ENCODE measurements at regions not wholly inside any gene's neighbourhood (a gene's known extent, or its start where the extent isn't known, plus 50 kb on each side); places are given as distances from the start of the nearest gene placed in this dataset.

- ATAC-seq (ENCODE audit: low read depth), result no peak
- ChIA-PET CTCF (no interaction called here), POLR2A (no interaction called here)
- H4K20me1 ChIP-seq (ENCODE audit: control insufficient read depth, insufficient read depth, low read length, poor library complexity, severe bottlenecking), result no peaks in the 10 kb centered on the region
- H3K4me1 ChIP-seq (ENCODE audit: control insufficient read depth in 2 of 2, insufficient read depth in 2 of 2, low read length in 2 of 2), result no peaks in the 10 kb centered on the region
- intact Hi-C loops (cut with micrococcal nuclease), result no loop called here
- DNase-seq, result no peak
- Mint-ChIP-seq H3K27me3 (no peaks in the 10 kb centered on the region), H3K4me3 (no peak overlapping the region), H3K9me3 (ENCODE audit: insufficient read depth) (peaks cover 9% of the 10 kb centered on the region), H3K4me1 (no peaks in the 10 kb centered on the region), H3K27ac (no peak overlapping the region)
- TF ChIP-seq, protein P1, sequence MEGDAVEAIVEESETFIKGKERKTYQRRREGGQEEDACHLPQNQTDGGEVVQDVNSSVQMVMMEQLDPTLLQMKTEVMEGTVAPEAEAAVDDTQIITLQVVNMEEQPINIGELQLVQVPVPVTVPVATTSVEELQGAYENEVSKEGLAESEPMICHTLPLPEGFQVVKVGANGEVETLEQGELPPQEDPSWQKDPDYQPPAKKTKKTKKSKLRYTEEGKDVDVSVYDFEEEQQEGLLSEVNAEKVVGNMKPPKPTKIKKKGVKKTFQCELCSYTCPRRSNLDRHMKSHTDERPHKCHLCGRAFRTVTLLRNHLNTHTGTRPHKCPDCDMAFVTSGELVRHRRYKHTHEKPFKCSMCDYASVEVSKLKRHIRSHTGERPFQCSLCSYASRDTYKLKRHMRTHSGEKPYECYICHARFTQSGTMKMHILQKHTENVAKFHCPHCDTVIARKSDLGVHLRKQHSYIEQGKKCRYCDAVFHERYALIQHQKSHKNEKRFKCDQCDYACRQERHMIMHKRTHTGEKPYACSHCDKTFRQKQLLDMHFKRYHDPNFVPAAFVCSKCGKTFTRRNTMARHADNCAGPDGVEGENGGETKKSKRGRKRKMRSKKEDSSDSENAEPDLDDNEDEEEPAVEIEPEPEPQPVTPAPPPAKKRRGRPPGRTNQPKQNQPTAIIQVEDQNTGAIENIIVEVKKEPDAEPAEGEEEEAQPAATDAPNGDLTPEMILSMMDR (IDR thresholded peaks at IDR 0.05), result no peak
- TF ChIP-seq EZH2 (IDR thresholded peaks at IDR 0.05; ENCODE audit: borderline replicate concordance, insufficient read depth, low read depth, low read length, poor library complexity, severe bottlenecking), result no peak
- 96% methylated on average over 6 of the region's 8 CpGs for WGBS (ENCODE audit: insufficient coverage)
- H3K9ac ChIP-seq (ENCODE audit: low read length), result no peak overlapping the region
- H3K79me2 ChIP-seq (ENCODE audit: control insufficient read depth, insufficient read depth, low read length), result no peaks in the 10 kb centered on the region
- no peak overlapping the region for H3K27ac ChIP-seq (ENCODE audit: low read length in 2 of 2)
- H3K9me3 ChIP-seq (ENCODE audit: control extremely low read depth in 1 of 3, control insufficient read depth in 2 of 3, insufficient read depth in 1 of 3, low read length in 2 of 3), result peaks cover 0 to 50% (median 0%) of the 10 kb centered on the region in 3 donors
- no peak overlapping the region for H2AFZ ChIP-seq (ENCODE audit: insufficient read depth, low read depth, low read length, poor library complexity, severe bottlenecking)
- H3K27me3 ChIP-seq (replicated peaks in 1 of 4; ENCODE audit: control extremely low read depth in 1 of 4, control insufficient read depth in 3 of 4, insufficient read depth in 4 of 4, low read length in 3 of 4), result no peaks in the 10 kb centered on the region
- H3K4me3 ChIP-seq (ENCODE audit: control extremely low read depth in 1 of 5, extremely low read depth in 1 of 5, insufficient read depth in 1 of 5, low read depth in 2 of 5, low read length in 4 of 5), result no peak overlapping the region
- no peak overlapping the region for H3K4me2 ChIP-seq (replicated peaks; ENCODE audit: low read depth, low read length, poor library complexity, severe bottlenecking)
- no peaks in the 10 kb centered on the region for H3K36me3 ChIP-seq (replicated peaks in 1 of 2; ENCODE audit: control extremely low read depth in 1 of 2, control insufficient read depth in 1 of 2, extremely low read depth in 1 of 2, insufficient read depth in 2 of 2, low read length in 1 of 2)
These were observed 805.7 kb downstream of the CDH9 start for GRCh38 chr5:26232706-26233105.

DNA sequence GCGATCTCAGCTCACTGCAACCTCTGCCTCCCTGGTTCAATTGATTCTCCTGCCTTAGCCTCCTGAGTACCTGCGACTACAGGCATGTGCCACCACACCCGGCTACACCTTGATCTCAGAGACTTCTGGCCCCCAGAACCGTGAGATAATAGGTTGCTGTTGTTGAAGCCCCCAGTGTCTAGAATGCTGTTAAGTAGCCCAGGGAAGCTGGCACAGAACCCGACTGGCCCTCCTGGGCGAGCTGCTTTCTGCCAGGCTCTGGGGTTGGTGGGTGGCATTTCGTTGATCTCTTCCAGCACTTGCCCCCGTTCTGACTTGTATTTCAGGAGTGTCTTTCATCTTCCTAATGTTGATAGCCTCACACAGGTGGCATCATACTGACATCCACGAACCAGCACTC lies 807.1 kb downstream of the CDH9 start:
- H3K4me3 Mint-ChIP-seq, result no peak overlapping the region
- no peaks in the 10 kb centered on the region for H3K79me2 ChIP-seq (ENCODE audit: control insufficient read depth, insufficient read depth, low read length)
- intact Hi-C loops (cut with micrococcal nuclease), result no loop called here

More for the DNA sequence above, 807.1 kb downstream of the CDH9 start:
- Histone ChIP-seq H4K20me1 (ENCODE audit: control insufficient read depth, insufficient read depth, low read length, poor library complexity, severe bottlenecking) (no peaks in the 10 kb centered on the region), H3K9me3 (ENCODE audit: control extremely low read depth in 1 of 3, control insufficient read depth in 2 of 3, insufficient read depth in 1 of 3, low read length in 2 of 3) (peaks cover 0 to 38% (median 0%) of the 10 kb centered on the region in 3 donors), H3K4me3 (ENCODE audit: control extremely low read depth in 1 of 5, extremely low read depth in 1 of 5, insufficient read depth in 1 of 5, low read depth in 2 of 5, low read length in 4 of 5) (no peak overlapping the region), H3K27me3 (replicated peaks in 1 of 4; ENCODE audit: control extremely low read depth in 1 of 4, control insufficient read depth in 3 of 4, insufficient read depth in 4 of 4, low read length in 3 of 4) (no peaks in the 10 kb centered on the region), H2AFZ (ENCODE audit: insufficient read depth, low read depth, low read length, poor library complexity, severe bottlenecking) (no peak overlapping the region), H3K36me3 (replicated peaks in 1 of 2; ENCODE audit: control extremely low read depth in 1 of 2, control insufficient read depth in 1 of 2, extremely low read depth in 1 of 2, insufficient read depth in 2 of 2, low read length in 1 of 2) (no peaks in the 10 kb centered on the region), H3K4me1 (ENCODE audit: control insufficient read depth in 2 of 2, insufficient read depth in 2 of 2, low read length in 2 of 2) (no peaks in the 10 kb centered on the region), H3K9ac (ENCODE audit: low read length) (no peak overlapping the region), H3K27ac (ENCODE audit: low read length in 2 of 2) (no peak overlapping the region), H3K4me2 (replicated peaks; ENCODE audit: low read depth, low read length, poor library complexity, severe bottlenecking) (no peak overlapping the region)
- DNase-seq, result no peak
- Mint-ChIP-seq H3K27ac (no peak overlapping the region), H3K27me3 (no peaks in the 10 kb centered on the region), H3K4me1 (no peaks in the 10 kb centered on the region), H3K9me3 (ENCODE audit: insufficient read depth) (peaks cover 13% of the 10 kb centered on the region)
- ChIA-PET POLR2A (no interaction called here), CTCF (no interaction called here)
- ATAC-seq (ENCODE audit: low read depth), result no peak
- WGBS (ENCODE audit: insufficient coverage), result 91% methylated on average over 7 of the region's 9 CpGs
- no peak for TF ChIP-seq EZH2 (IDR thresholded peaks at IDR 0.05; ENCODE audit: borderline replicate concordance, insufficient read depth, low read depth, low read length, poor library complexity, severe bottlenecking)
- TF ChIP-seq, protein P1 (IDR thresholded peaks at IDR 0.05), result no peak

Data from B cell (primary cell).